ENCODE measurements at regions not wholly inside any gene's neighbourhood (a gene's known extent, or its start where the extent isn't known, plus 50 kb on each side); places are given as distances from the start of the nearest gene placed in this dataset.

DNA sequence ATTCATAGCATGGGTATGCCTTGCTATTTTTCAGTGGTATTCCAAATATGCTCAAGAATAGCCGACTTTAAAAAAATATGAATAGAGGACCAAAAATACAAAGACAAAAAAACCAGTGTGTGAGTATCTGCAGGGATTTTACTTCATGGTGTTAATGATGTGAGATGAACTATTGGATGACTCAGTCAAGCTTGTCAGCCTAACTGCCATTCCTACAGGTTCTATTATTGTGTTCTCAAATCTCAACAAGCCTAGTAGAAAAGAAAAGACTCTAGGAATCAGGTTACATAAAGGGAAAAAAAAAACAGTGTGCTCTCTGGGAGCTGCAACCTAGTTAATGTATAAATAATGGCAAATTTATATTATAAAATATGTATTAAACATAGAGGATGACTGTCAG, 588.4 kb upstream of the BTBD3 start:
- TF ChIP-seq, protein P1, sequence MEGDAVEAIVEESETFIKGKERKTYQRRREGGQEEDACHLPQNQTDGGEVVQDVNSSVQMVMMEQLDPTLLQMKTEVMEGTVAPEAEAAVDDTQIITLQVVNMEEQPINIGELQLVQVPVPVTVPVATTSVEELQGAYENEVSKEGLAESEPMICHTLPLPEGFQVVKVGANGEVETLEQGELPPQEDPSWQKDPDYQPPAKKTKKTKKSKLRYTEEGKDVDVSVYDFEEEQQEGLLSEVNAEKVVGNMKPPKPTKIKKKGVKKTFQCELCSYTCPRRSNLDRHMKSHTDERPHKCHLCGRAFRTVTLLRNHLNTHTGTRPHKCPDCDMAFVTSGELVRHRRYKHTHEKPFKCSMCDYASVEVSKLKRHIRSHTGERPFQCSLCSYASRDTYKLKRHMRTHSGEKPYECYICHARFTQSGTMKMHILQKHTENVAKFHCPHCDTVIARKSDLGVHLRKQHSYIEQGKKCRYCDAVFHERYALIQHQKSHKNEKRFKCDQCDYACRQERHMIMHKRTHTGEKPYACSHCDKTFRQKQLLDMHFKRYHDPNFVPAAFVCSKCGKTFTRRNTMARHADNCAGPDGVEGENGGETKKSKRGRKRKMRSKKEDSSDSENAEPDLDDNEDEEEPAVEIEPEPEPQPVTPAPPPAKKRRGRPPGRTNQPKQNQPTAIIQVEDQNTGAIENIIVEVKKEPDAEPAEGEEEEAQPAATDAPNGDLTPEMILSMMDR (conservative IDR thresholded peaks at IDR 0.05 in 1 of 2, IDR thresholded peaks at IDR 0.05 in 1 of 2; ENCODE audit: extremely low read depth in 1 of 2, insufficient read depth in 1 of 2, low read depth in 1 of 2, low read length in 2 of 2): no peak
- TF ChIP-seq EZH2 (IDR thresholded peaks at IDR 0.05; ENCODE audit: borderline replicate concordance, low read length): no peak

All from mammary epithelial cell (primary cell).